GM18861 (cell line): ENCODE measurements at regions not wholly inside any gene's neighbourhood (a gene's known extent, or its start where the extent isn't known, plus 50 kb on each side); places are given as distances from the start of the nearest gene placed in this dataset.

Experiments used
- ATAC-seq: cut with Tn5 transposase; IDR thresholded peaks from one replicate; pipeline ENCODE4 v1.9.1; 2021; ENCODE audit not compliant: unreplicated experiment

- ATAC-seq = no peak
These were observed 888.2 kb downstream of the RAB28 start for GRCh38 chr4:12595986-12596385.

- no peak for ATAC-seq
These were observed 888.7 kb downstream of the RAB28 start for GRCh38 chr4:12595489-12595888.

GRCh38 chr4:12588582-12588981 is 895.6 kb downstream of the RAB28 start:
- no peak for ATAC-seq

- no peak for ATAC-seq
These were observed 897.7 kb downstream of the RAB28 start for GRCh38 chr4:12586242-12587006.

- ATAC-seq = no peak
These were observed 899.8 kb downstream of the RAB28 start for GRCh38 chr4:12584116-12584875.

GRCh38 chr4:12583275-12583674 is 900.9 kb downstream of the RAB28 start:
- no peak for ATAC-seq

GRCh38 chr4:12580787-12581186 is 903.4 kb downstream of the RAB28 start:
- no peak for ATAC-seq

- ATAC-seq = no peak
These were observed 905.0 kb downstream of the RAB28 start for GRCh38 chr4:12579172-12579571.

- ATAC-seq = no peak
These were observed 907.7 kb downstream of the RAB28 start for GRCh38 chr4:12576409-12576808.

GRCh38 chr4:12573716-12574115 is 910.4 kb downstream of the RAB28 start:
- ATAC-seq = no peak

GRCh38 chr4:12562476-12563140 is 921.5 kb downstream of the RAB28 start:
- ATAC-seq = no peak

- ATAC-seq = no peak
These were observed 922.1 kb downstream of the RAB28 start for GRCh38 chr4:12562021-12562420.

- no peak for ATAC-seq
These were observed 929.1 kb downstream of the RAB28 start for GRCh38 chr4:12555011-12555410.

- no peak for ATAC-seq
These were observed 935.5 kb downstream of the RAB28 start for GRCh38 chr4:12548678-12549077.

- ATAC-seq = no peak
These were observed 938.3 kb downstream of the RAB28 start for GRCh38 chr4:12545812-12546211.

- ATAC-seq = no peak
These were observed 946.0 kb downstream of the RAB28 start for GRCh38 chr4:12538162-12538561.

GRCh38 chr4:12534684-12535083 is 949.5 kb downstream of the RAB28 start:
- no peak for ATAC-seq

- no peak for ATAC-seq
These were observed 964.7 kb downstream of the RAB28 start for GRCh38 chr4:12519426-12519825.

- no peak for ATAC-seq
These were observed 976.2 kb downstream of the RAB28 start for GRCh38 chr4:12507868-12508481.

- ATAC-seq = no peak
These were observed 983.7 kb downstream of the RAB28 start for GRCh38 chr4:12500409-12500808.

- ATAC-seq = no peak
These were observed 984.4 kb downstream of the RAB28 start for GRCh38 chr4:12499693-12500092.
